ENCODE measurements at regions not wholly inside any gene's neighbourhood (a gene's known extent, or its start where the extent isn't known, plus 50 kb on each side); places are given as distances from the start of the nearest gene placed in this dataset.

GRCh38 chr9:7403028-7403389 lies 396.6 kb downstream of the DMAC1 start:
- no peaks in the 10 kb centered on the region for H3K9me3 ChIP-seq (ENCODE audit: insufficient read depth, low read length)
- H3K79me2 ChIP-seq (ENCODE audit: low read length) = no peaks in the 10 kb centered on the region
- TF ChIP-seq EZH2phosphoT487 (IDR thresholded peaks at IDR 0.05; ENCODE audit: low read depth) (no peak), CTCF (IDR thresholded peaks at IDR 0.05; ENCODE audit: low read depth, low read length) (no peak)
- H3K27me3 ChIP-seq (ENCODE audit: low read depth, low read length) = peaks cover 81% of the 10 kb centered on the region
- no peaks in the 10 kb centered on the region for H3K36me3 ChIP-seq (replicated peaks; ENCODE audit: low read depth, low read length)
- H3K9ac ChIP-seq (ENCODE audit: low read length) = no peak overlapping the region
- H2AFZ ChIP-seq (ENCODE audit: low read depth, low read length) = no peak overlapping the region
- H3K4me1 ChIP-seq (ENCODE audit: low read length) = peaks cover 14% of the 10 kb centered on the region
- peaks cover 12% of the 10 kb centered on the region; the same call in 1 of the 2 replicates for H4K20me1 ChIP-seq (ENCODE audit: insufficient read depth, low read length)
- H3K4me2 ChIP-seq (ENCODE audit: low read length) = no peak overlapping the region
- H3K4me3 ChIP-seq (ENCODE audit: low read length) = no peak overlapping the region
- H3K27ac ChIP-seq (ENCODE audit: low read length) = no peak overlapping the region

- Histone ChIP-seq H3K4me3 (ENCODE audit: low read length) (no peak overlapping the region), H3K27me3 (ENCODE audit: low read depth, low read length) (peaks cover 79% of the 10 kb centered on the region), H3K4me1 (ENCODE audit: low read length) (peaks cover 14% of the 10 kb centered on the region), H3K79me2 (ENCODE audit: low read length) (no peaks in the 10 kb centered on the region), H3K27ac (ENCODE audit: low read length) (no peak overlapping the region), H3K9me3 (ENCODE audit: insufficient read depth, low read length) (no peaks in the 10 kb centered on the region), H3K36me3 (replicated peaks; ENCODE audit: low read depth, low read length) (no peaks in the 10 kb centered on the region), H3K4me2 (ENCODE audit: low read length) (no peak overlapping the region), H3K9ac (ENCODE audit: low read length) (no peak overlapping the region), H4K20me1 (ENCODE audit: insufficient read depth, low read length) (peaks cover 12% of the 10 kb centered on the region; the same call in 1 of the 2 replicates), H2AFZ (ENCODE audit: low read depth, low read length) (no peak overlapping the region)
- TF ChIP-seq CTCF (IDR thresholded peaks at IDR 0.05; ENCODE audit: low read depth, low read length) (no peak), EZH2phosphoT487 (IDR thresholded peaks at IDR 0.05; ENCODE audit: low read depth) (no peak)
Observed at GRCh38 chr9:7402334-7403027, 397.1 kb downstream of the DMAC1 start.

DNA sequence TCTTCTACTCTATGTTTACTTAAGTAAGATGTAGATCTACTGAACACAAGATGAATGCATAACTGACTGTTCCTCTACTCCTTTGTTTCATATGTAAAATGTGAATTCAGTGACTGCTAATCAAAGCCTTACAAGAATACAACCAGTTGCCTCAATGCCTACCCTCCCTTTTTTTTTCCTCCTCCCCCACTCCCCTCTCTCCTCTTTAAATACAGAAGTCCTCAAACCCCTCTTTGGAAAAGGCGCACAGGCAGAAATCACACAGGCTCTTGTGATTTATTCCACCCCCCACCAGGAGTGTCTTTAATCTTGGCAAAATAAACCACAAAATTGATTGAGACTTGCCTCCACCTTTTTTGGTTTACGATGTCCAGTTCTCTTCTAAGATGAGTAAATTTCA lies 398.5 kb downstream of the DMAC1 start:
- no peaks in the 10 kb centered on the region for H3K36me3 ChIP-seq (replicated peaks; ENCODE audit: low read depth, low read length)
- H3K4me2 ChIP-seq (ENCODE audit: low read length) = no peak overlapping the region
- H4K20me1 ChIP-seq (ENCODE audit: insufficient read depth, low read length) = peaks cover 4% of the 10 kb centered on the region; the same call in 1 of the 2 replicates
- no peak overlapping the region for H2AFZ ChIP-seq (ENCODE audit: low read depth, low read length)
- H3K27ac ChIP-seq (ENCODE audit: low read length) = no peak overlapping the region
- peaks cover 7% of the 10 kb centered on the region for H3K4me1 ChIP-seq (ENCODE audit: low read length)
- H3K79me2 ChIP-seq (ENCODE audit: low read length) = no peaks in the 10 kb centered on the region
- no peak overlapping the region for H3K4me3 ChIP-seq (ENCODE audit: low read length)
- TF ChIP-seq CTCF (IDR thresholded peaks at IDR 0.05; ENCODE audit: low read depth, low read length) = no peak
- TF ChIP-seq EZH2phosphoT487 (IDR thresholded peaks at IDR 0.05; ENCODE audit: low read depth) = no peak
- H3K9ac ChIP-seq (ENCODE audit: low read length) = no peak overlapping the region
- peaks cover 81% of the 10 kb centered on the region for H3K27me3 ChIP-seq (ENCODE audit: low read depth, low read length)
- H3K9me3 ChIP-seq (ENCODE audit: insufficient read depth, low read length) = no peaks in the 10 kb centered on the region

DNA sequence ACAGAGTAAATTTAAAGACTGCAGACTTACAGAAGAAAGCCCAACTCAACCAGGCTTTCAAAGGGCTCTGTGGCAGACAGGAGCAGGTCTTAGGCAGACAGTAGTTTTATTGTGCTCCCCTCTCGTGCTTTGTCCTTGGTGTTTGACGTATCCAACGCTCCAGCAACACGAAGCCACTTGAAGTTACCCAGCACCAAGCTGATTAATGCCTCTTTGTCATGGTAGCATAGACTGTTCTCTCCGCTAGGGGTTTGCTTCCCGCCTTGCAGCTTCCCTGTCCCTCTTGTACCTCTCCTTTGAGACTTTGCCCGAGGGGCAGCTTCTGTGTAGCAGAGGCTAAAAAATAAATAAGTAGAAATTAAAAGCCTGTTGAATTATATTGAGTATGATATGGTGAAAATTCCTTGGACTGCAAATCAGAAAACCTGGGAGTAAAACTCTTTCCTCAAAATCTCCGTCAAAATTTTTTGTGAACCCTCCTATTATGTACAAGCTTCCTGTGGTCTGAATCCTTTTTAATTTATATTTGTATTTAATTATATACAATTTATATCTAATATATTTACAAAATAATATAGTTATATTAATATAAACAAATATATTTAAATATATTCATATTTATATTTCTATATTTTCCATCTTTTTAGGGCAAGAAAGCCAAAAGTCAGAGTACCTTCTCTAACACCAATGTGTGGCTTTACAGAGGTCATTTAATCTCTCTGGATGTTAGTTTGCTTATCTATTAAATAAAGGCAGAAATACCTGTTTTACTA lies 405.4 kb downstream of the DMAC1 start:
- Histone ChIP-seq H3K4me3 (ENCODE audit: low read length) (no peak overlapping the region), H3K27me3 (ENCODE audit: low read depth, low read length) (peaks cover 75% of the 10 kb centered on the region), H3K4me2 (ENCODE audit: low read length) (no peak overlapping the region), H3K9me3 (ENCODE audit: insufficient read depth, low read length) (no peaks in the 10 kb centered on the region), H3K9ac (ENCODE audit: low read length) (no peak overlapping the region), H3K4me1 (ENCODE audit: low read length) (no peaks in the 10 kb centered on the region), H4K20me1 (ENCODE audit: insufficient read depth, low read length) (no peaks in the 10 kb centered on the region), H3K27ac (ENCODE audit: low read length) (no peak overlapping the region), H3K36me3 (replicated peaks; ENCODE audit: low read depth, low read length) (no peaks in the 10 kb centered on the region), H3K79me2 (ENCODE audit: low read length) (no peaks in the 10 kb centered on the region), H2AFZ (ENCODE audit: low read depth, low read length) (no peak overlapping the region)
- TF ChIP-seq CTCF (IDR thresholded peaks at IDR 0.05; ENCODE audit: low read depth, low read length) (no peak), EZH2phosphoT487 (IDR thresholded peaks at IDR 0.05; ENCODE audit: low read depth) (no peak)

All from OCI-LY3 (cell line).